ENCODE measurements at regions not wholly inside any gene's neighbourhood (a gene's known extent, or its start where the extent isn't known, plus 50 kb on each side); places are given as distances from the start of the nearest gene placed in this dataset.
"Not testable (repeated sequence)": the region's sequence is repeated elsewhere in the genome, so short reads cannot be mapped to it uniquely, and the experiment has no call there.

DNA sequence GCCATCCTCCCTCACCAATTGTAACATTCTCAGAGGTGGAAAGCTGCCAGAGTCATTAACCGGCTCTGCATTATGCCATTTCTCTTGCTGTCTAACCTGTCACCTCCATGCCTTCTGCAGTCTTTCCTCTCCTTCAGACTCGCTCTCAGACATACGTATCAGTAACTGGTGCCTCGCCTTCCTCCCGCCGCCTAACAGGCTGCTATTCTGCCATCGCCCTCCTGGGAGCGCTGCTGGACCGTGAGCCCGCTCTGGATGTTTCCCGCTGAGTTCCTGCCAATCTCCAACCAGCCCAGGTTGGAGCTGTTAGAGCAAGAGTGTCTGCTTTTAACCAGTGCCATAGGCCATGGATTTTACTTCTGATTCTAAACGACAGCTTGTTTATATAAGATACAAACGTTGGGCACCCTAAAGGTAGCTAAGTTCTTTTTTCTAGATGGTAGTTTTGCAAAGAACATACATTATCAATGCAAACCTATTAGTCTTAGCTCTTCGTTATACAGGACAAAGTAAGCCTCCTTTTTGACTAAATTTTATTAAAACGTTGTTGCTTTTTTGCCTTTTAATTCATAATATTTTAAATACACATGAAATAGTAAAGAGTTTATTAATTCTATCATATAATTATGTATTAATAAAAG, 59.5 kb upstream of the NEIL3 start:
- H3K4me1 Mint-ChIP-seq (ENCODE audit: low read depth): peaks cover 39% of the 10 kb centered on the region
- no peak overlapping the region for H3K27ac Mint-ChIP-seq
- no peak overlapping the region; the same call in 1 of the 2 replicates for H3K4me3 Mint-ChIP-seq
- TF ChIP-seq, protein P1, sequence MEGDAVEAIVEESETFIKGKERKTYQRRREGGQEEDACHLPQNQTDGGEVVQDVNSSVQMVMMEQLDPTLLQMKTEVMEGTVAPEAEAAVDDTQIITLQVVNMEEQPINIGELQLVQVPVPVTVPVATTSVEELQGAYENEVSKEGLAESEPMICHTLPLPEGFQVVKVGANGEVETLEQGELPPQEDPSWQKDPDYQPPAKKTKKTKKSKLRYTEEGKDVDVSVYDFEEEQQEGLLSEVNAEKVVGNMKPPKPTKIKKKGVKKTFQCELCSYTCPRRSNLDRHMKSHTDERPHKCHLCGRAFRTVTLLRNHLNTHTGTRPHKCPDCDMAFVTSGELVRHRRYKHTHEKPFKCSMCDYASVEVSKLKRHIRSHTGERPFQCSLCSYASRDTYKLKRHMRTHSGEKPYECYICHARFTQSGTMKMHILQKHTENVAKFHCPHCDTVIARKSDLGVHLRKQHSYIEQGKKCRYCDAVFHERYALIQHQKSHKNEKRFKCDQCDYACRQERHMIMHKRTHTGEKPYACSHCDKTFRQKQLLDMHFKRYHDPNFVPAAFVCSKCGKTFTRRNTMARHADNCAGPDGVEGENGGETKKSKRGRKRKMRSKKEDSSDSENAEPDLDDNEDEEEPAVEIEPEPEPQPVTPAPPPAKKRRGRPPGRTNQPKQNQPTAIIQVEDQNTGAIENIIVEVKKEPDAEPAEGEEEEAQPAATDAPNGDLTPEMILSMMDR (IDR thresholded peaks at IDR 0.05): peak; percentile 87
- H3K36me3 Mint-ChIP-seq (ENCODE audit: low read depth): no peaks in the 10 kb centered on the region
- H3K9me3 Mint-ChIP-seq: no peaks in the 10 kb centered on the region
- DNase-seq: peak; percentile 57
- H3K27me3 Mint-ChIP-seq (ENCODE audit: insufficient read depth): peaks cover 2% of the 10 kb centered on the region; the same call in 1 of the 2 replicates

DNA sequence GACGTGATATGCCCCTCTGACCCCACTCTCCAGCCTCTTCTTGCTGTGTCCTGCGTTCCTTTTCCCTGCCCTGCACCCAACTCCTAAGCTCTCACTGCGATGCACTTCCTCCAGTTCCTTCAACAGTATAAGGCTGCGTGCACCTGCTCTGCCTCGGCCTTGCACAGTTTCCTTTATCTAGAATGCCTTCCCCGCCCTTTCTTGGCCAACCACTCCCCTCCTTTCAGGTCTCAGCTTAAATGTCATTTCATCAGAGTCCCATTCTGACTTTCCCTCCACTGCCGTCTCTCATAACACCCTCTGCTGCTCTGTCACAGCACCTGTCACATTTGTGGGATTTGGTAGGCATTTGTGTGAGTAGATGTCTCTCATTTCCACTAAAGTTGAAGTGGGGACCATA, 58.4 kb upstream of the NEIL3 start:
- no peaks in the 10 kb centered on the region for H3K9me3 Mint-ChIP-seq
- no peak for DNase-seq
- H3K27me3 Mint-ChIP-seq (ENCODE audit: insufficient read depth): peaks cover 5% of the 10 kb centered on the region
- H3K4me1 Mint-ChIP-seq (ENCODE audit: low read depth): peaks cover 33% of the 10 kb centered on the region
- no peaks in the 10 kb centered on the region for H3K36me3 Mint-ChIP-seq (ENCODE audit: low read depth)
- TF ChIP-seq, protein P1 (IDR thresholded peaks at IDR 0.05): no peak
- H3K4me3 Mint-ChIP-seq: no peak overlapping the region
- H3K27ac Mint-ChIP-seq: no peak overlapping the region

DNA sequence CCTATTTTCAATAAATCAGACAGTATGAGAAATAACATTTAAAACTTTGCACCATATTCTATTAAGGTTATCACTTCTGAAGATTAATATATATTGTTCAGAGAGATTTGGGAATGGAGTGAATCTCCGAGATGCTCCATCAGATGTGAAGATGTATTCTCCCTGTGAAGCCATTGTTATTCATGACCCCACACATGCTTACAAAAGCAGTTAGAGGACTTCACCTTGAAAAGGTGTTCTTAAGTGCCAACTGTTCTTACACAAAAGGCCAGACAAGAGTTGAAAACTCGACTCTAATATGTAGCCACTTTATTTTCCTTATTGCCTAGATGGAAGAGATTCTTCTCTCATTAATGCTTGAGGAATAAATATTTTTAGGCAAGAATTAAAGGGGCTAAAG, 54.3 kb upstream of the NEIL3 start:
- no peak for DNase-seq
- Mint-ChIP-seq H3K4me1 (ENCODE audit: low read depth) (no peaks in the 10 kb centered on the region; the same call in 1 of the 2 replicates), H3K36me3 (ENCODE audit: low read depth) (0 out of 2 replicates have a peak, but pooled peaks cover 4% of the 10 kb centered on the region), H3K27ac (no peak overlapping the region), H3K9me3 (peaks cover 10% of the 10 kb centered on the region; the same call in 1 of the 2 replicates), H3K27me3 (ENCODE audit: insufficient read depth) (peaks cover 5% of the 10 kb centered on the region), H3K4me3 (no peak overlapping the region)
- TF ChIP-seq, protein P1 (IDR thresholded peaks at IDR 0.05): no peak

DNA sequence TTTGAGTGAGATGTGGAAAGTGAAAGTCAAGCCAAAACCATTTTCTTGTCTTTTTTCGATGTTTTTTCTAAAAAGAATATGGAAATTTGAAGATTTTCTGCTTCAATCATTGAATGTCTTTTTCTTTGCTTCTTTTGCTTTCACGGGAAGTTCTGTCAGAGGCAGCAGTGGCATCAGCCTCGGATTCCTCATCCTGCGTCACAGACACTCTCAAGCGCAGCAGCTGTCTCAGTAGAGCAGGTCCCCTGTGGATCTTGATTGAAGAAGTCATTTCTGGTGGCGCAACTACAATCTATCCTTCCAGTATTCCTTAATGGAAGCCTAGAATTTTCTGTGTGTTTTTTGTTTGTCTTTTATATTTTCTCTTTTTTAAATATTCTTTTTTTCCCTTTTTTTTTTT, 52.7 kb upstream of the NEIL3 start:
- no peak for DNase-seq
- Mint-ChIP-seq H3K4me3 (no peak overlapping the region), H3K27me3 (ENCODE audit: insufficient read depth) (peaks cover 5% of the 10 kb centered on the region), H3K4me1 (ENCODE audit: low read depth) (no peaks in the 10 kb centered on the region; the same call in 1 of the 2 replicates), H3K36me3 (ENCODE audit: low read depth) (0 out of 2 replicates have a peak, but pooled peaks cover 4% of the 10 kb centered on the region), H3K9me3 (peaks cover 10% of the 10 kb centered on the region; the same call in 1 of the 2 replicates), H3K27ac (no peak overlapping the region)
- TF ChIP-seq, protein P1 (IDR thresholded peaks at IDR 0.05): no peak

DNA sequence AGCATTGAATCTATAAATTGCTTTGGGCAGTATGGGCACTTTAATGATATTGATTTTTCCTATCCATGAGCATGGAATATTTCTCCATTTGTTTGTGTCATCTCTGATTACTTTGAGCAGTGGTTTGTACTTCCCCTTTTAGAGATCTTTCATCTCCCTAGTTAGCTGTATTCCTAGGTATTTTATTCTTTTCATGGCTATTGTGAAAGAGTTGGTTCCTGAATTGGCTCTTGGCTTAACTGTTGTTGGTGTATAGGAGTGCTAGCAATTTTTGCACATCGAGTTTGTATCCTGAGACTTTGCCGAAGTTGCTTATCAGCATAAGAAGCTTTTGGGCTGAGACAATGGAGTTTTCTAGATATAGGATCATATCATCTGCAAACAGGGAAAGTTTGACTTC, 50.2 kb upstream of the NEIL3 start:
- H3K36me3 Mint-ChIP-seq (ENCODE audit: low read depth); H3K27ac Mint-ChIP-seq; H3K4me3 Mint-ChIP-seq; DNase-seq; H3K4me1 Mint-ChIP-seq (ENCODE audit: low read depth); H3K27me3 Mint-ChIP-seq (ENCODE audit: insufficient read depth): not testable (repeated sequence)
- H3K9me3 Mint-ChIP-seq: peaks cover 10% of the 10 kb centered on the region; the same call in 1 of the 2 replicates

Measured in HFFc6 (cell line).